ENCODE measurements at regions not wholly inside any gene's neighbourhood (a gene's known extent, or its start where the extent isn't known, plus 50 kb on each side); places are given as distances from the start of the nearest gene placed in this dataset.
A peak's percentile ranks its signal among the peaks of the same experiment; 100 is the strongest.
"Not testable (repeated sequence)": the region's sequence is repeated elsewhere in the genome, so short reads cannot be mapped to it uniquely, and the experiment has no call there.

- Mint-ChIP-seq H3K36me3 (ENCODE audit: low read depth) (peaks cover 6% of the 10 kb centered on the region), H3K27me3 (ENCODE audit: insufficient read depth) (no peaks in the 10 kb centered on the region), H3K4me1 (no peaks in the 10 kb centered on the region), H3K27ac (no peak overlapping the region), H3K4me3 (no peak overlapping the region), H3K9me3 (peaks cover 71% of the 10 kb centered on the region)
- WGBS, 2 experiments (ENCODE audit: insufficient coverage in 1 of 2, insufficient read length in 1 of 2) = 94 to 100% methylated on average over 1 to 4 of the region's 4 CpGs
- Histone ChIP-seq H3K4me3 (ENCODE audit: low read length) (no peak overlapping the region), H3K27ac (ENCODE audit: low read depth, low read length) (no peak overlapping the region), H3K4me1 (ENCODE audit: control insufficient read depth, insufficient read depth, low read length) (no peaks in the 10 kb centered on the region), H3K27me3 (ENCODE audit: control insufficient read depth, insufficient read depth, low read length, poor library complexity, severe bottlenecking) (no peaks in the 10 kb centered on the region), H3K9me3 (ENCODE audit: control insufficient read depth, low read length) (no peaks in the 10 kb centered on the region), H3K9ac (ENCODE audit: extremely low read depth, low read length, poor library complexity, severe bottlenecking) (no peak overlapping the region), H3K36me3 (ENCODE audit: control insufficient read depth, insufficient read depth, low read length) (no peaks in the 10 kb centered on the region)
- DNase-seq = no peak
- no peak for TF ChIP-seq CTCF (conservative IDR thresholded peaks at IDR 0.05)
These were observed 495.4 kb downstream of the NAP1L3 start for GRCh38 chrX:93177930-93178329.

- Mint-ChIP-seq H3K9me3 (peaks cover 63% of the 10 kb centered on the region), H3K4me3 (no peak overlapping the region), H3K36me3 (ENCODE audit: low read depth) (peaks cover 5% of the 10 kb centered on the region), H3K27ac (no peak overlapping the region), H3K27me3 (ENCODE audit: insufficient read depth) (no peaks in the 10 kb centered on the region), H3K4me1 (no peaks in the 10 kb centered on the region)
- Histone ChIP-seq H3K27me3 (ENCODE audit: control insufficient read depth, insufficient read depth, low read length, poor library complexity, severe bottlenecking) (no peaks in the 10 kb centered on the region), H3K4me3 (ENCODE audit: low read length) (no peak overlapping the region), H3K9me3 (ENCODE audit: control insufficient read depth, low read length) (peaks cover 22% of the 10 kb centered on the region), H3K9ac (ENCODE audit: extremely low read depth, low read length, poor library complexity, severe bottlenecking) (no peak overlapping the region), H3K27ac (ENCODE audit: low read depth, low read length) (no peak overlapping the region), H3K36me3 (ENCODE audit: control insufficient read depth, insufficient read depth, low read length) (no peaks in the 10 kb centered on the region), H3K4me1 (ENCODE audit: control insufficient read depth, insufficient read depth, low read length) (no peaks in the 10 kb centered on the region)
- TF ChIP-seq CTCF (conservative IDR thresholded peaks at IDR 0.05) = no peak
- no peak for DNase-seq
- WGBS, 2 experiments (ENCODE audit: insufficient coverage in 1 of 2, insufficient read length in 1 of 2) = no CpG with 5 or more reads among the region's 1 CpG
These were observed 503.6 kb downstream of the NAP1L3 start for GRCh38 chrX:93169771-93170170.

GRCh38 chrX:93120805-93121204 lies 552.6 kb downstream of the NAP1L3 start:
- H3K9me3 ChIP-seq (ENCODE audit: control insufficient read depth, low read length) = no peaks in the 10 kb centered on the region
- no peaks in the 10 kb centered on the region for H3K27me3 ChIP-seq (ENCODE audit: control insufficient read depth, insufficient read depth, low read length, poor library complexity, severe bottlenecking)
- no peak for TF ChIP-seq CTCF (conservative IDR thresholded peaks at IDR 0.05)
- H3K36me3 ChIP-seq (ENCODE audit: control insufficient read depth, insufficient read depth, low read length) = no peaks in the 10 kb centered on the region
- no peak overlapping the region for H3K27ac ChIP-seq (ENCODE audit: low read depth, low read length)
- no peak for DNase-seq
- no peaks in the 10 kb centered on the region for H3K36me3 Mint-ChIP-seq (ENCODE audit: low read depth)
- H3K9ac ChIP-seq (ENCODE audit: extremely low read depth, low read length, poor library complexity, severe bottlenecking) = no peak overlapping the region
- WGBS, 2 experiments (ENCODE audit: insufficient coverage in 1 of 2, insufficient read length in 1 of 2) = 96 to 100% methylated on average over 1 to 3 of the region's 3 CpGs
- peak overlapping the region; percentile 78 for H3K27ac Mint-ChIP-seq
- no peaks in the 10 kb centered on the region for H3K4me1 ChIP-seq (ENCODE audit: control insufficient read depth, insufficient read depth, low read length)
- no peaks in the 10 kb centered on the region for H3K27me3 Mint-ChIP-seq (ENCODE audit: insufficient read depth)
- H3K4me1 Mint-ChIP-seq = peaks cover 10% of the 10 kb centered on the region
- H3K4me3 ChIP-seq (ENCODE audit: low read length) = no peak overlapping the region
- no peak overlapping the region for H3K4me3 Mint-ChIP-seq
- no peaks in the 10 kb centered on the region for H3K9me3 Mint-ChIP-seq

GRCh38 chrX:93103353-93104067 lies 569.9 kb downstream of the NAP1L3 start:
- not testable (repeated sequence) for H3K27ac Mint-ChIP-seq; H3K9me3 ChIP-seq (ENCODE audit: control insufficient read depth, low read length); H3K9ac ChIP-seq (ENCODE audit: extremely low read depth, low read length, poor library complexity, severe bottlenecking); H3K27ac ChIP-seq (ENCODE audit: low read depth, low read length); H3K36me3 ChIP-seq (ENCODE audit: control insufficient read depth, insufficient read depth, low read length); H3K4me3 Mint-ChIP-seq; DNase-seq; H3K27me3 Mint-ChIP-seq (ENCODE audit: insufficient read depth); H3K27me3 ChIP-seq (ENCODE audit: control insufficient read depth, insufficient read depth, low read length, poor library complexity, severe bottlenecking); H3K4me3 ChIP-seq (ENCODE audit: low read length); H3K4me1 Mint-ChIP-seq; H3K4me1 ChIP-seq (ENCODE audit: control insufficient read depth, insufficient read depth, low read length); H3K36me3 Mint-ChIP-seq (ENCODE audit: low read depth)
- H3K9me3 Mint-ChIP-seq = peaks cover 12% of the 10 kb centered on the region
- 81% methylated on average over 2 of the region's 5 CpGs; no CpG with 5 or more reads in 1 of the 2 experiments for WGBS, 2 experiments (ENCODE audit: insufficient coverage in 1 of 2, insufficient read length in 1 of 2)

GRCh38 chrX:93095535-93095934 lies 577.8 kb downstream of the NAP1L3 start:
- not testable (repeated sequence) for H3K36me3 Mint-ChIP-seq (ENCODE audit: low read depth); H3K4me3 Mint-ChIP-seq; H3K27me3 Mint-ChIP-seq (ENCODE audit: insufficient read depth); H3K27ac Mint-ChIP-seq; H3K9me3 Mint-ChIP-seq; H3K4me1 ChIP-seq (ENCODE audit: control insufficient read depth, insufficient read depth, low read length); H3K27ac ChIP-seq (ENCODE audit: low read depth, low read length); H3K4me1 Mint-ChIP-seq; H3K36me3 ChIP-seq (ENCODE audit: control insufficient read depth, insufficient read depth, low read length); H3K9me3 ChIP-seq (ENCODE audit: control insufficient read depth, low read length); H3K9ac ChIP-seq (ENCODE audit: extremely low read depth, low read length, poor library complexity, severe bottlenecking); DNase-seq; H3K27me3 ChIP-seq (ENCODE audit: control insufficient read depth, insufficient read depth, low read length, poor library complexity, severe bottlenecking); H3K4me3 ChIP-seq (ENCODE audit: low read length)
- 86% methylated on average over 1 of the region's 1 CpG; no CpG with 5 or more reads in 1 of the 2 experiments for WGBS, 2 experiments (ENCODE audit: insufficient coverage in 1 of 2, insufficient read length in 1 of 2)

All from endodermal cell (in vitro differentiated cells).